PC-3 (cell line): ENCODE measurements at regions not wholly inside any gene's neighbourhood (a gene's known extent, or its start where the extent isn't known, plus 50 kb on each side); places are given as distances from the start of the nearest gene placed in this dataset.

Source experiments
- ATAC-seq: fragments of 200-7000 bp; cut with Tn5 transposase; 2 replicates; pipeline ENCODE4 v1.9.1; 2020; ENCODE audit warnings: mild to moderate bottlenecking, moderate library complexity
- BruUV-seq: library from RNA; stranded (reverse); fragments of 400-500 nt; replicated peaks from 2 replicates; lab custom pipeline; 2021; lab: Mats Ljungman, UMichigan
- CTCF ChIA-PET: fragments of 300-600 bp; sonication (Branson Sonifier 250); formaldehyde crosslinking; loops from one replicate; lab custom pipeline; 2022; ENCODE audit warnings: antibody characterized with exemption; lab: Charles Lee
- POLR2A ChIA-PET: fragments of 300-600 bp; sonication (Branson Sonifier 250); formaldehyde crosslinking; loops from one replicate; lab custom pipeline; 2022; ENCODE audit warnings: antibody characterized with exemption; ENCODE audit not compliant: unreplicated experiment; lab: Charles Lee
- DNase-seq: peaks from one replicate; pipeline ENCODE4 v3.0.0-alpha.2; 2015
- H2AFZ ChIP-seq: fragments of 300-600 bp; sonication (generic); 2 replicates; pipeline ENCODE4 v1.6.0; 2016; ENCODE audit warnings: antibody characterized with exemption, low read length
- H3F3A ChIP-seq: fragments of 300-600 bp; sonication (generic); one replicate; pipeline ENCODE4 v1.6.0; 2017; ENCODE audit warnings: antibody characterized with exemption, low read length, control low read depth, mild to moderate bottlenecking; ENCODE audit not compliant: unreplicated experiment
- H3K27ac ChIP-seq: fragments of 300-600 bp; sonication (generic); 2 replicates; pipeline ENCODE4 v1.5.1; 2016; ENCODE audit warnings: mild to moderate bottlenecking, low read length
- H3K27me3 ChIP-seq: fragments of 300-600 bp; sonication (generic); 2 replicates; pipeline ENCODE4 v1.6.1; 2016; ENCODE audit warnings: low read length, mixed read lengths
- H3K36me3 ChIP-seq: fragments of 300-600 bp; sonication (generic); 2 replicates; pipeline ENCODE4 v1.6.1; 2016; ENCODE audit warnings: low read depth, mixed run types, low read length, mixed read lengths
- H3K4me1 ChIP-seq: fragments of 300-600 bp; sonication (generic); 2 replicates; pipeline ENCODE4 v1.5.1; 2016; ENCODE audit warnings: low read length; ENCODE audit not compliant: insufficient read depth
- H3K4me2 ChIP-seq: fragments of 300-600 bp; sonication (generic); 2 replicates; pipeline ENCODE4 v1.6.0; 2016; ENCODE audit warnings: low read length
- H3K4me3 ChIP-seq: fragments of 300-600 bp; sonication (generic); 2 replicates; pipeline ENCODE4 v1.5.1; 2016; ENCODE audit warnings: mild to moderate bottlenecking, low read length, mixed read lengths
- H3K79me2 ChIP-seq: fragments of 300-600 bp; sonication (generic); 2 replicates; pipeline ENCODE4 v1.6.1; 2017; ENCODE audit warnings: low read length, mixed read lengths
- H3K9ac ChIP-seq: fragments of 300-600 bp; sonication (generic); 2 replicates; pipeline ENCODE4 v1.6.0; 2016; ENCODE audit warnings: mild to moderate bottlenecking, low read length
- H3K9me2 ChIP-seq: fragments of 300-600 bp; sonication (generic); replicated peaks from 2 replicates; pipeline ENCODE4 v1.6.1; 2016; ENCODE audit warnings: mixed run types, low read length, mixed read lengths
- H3K9me3 ChIP-seq: fragments of 300-600 bp; sonication (generic); 2 replicates; pipeline ENCODE4 v1.6.1; 2016; ENCODE audit warnings: low read length, mixed read lengths
- H4K20me1 ChIP-seq: fragments of 300-600 bp; sonication (generic); 2 replicates; pipeline ENCODE4 v1.6.1; 2016; ENCODE audit warnings: low read length, mixed read lengths
- CTCF ChIP-seq: fragments of 300-600 bp; sonication (generic); conservative IDR thresholded peaks from 2 replicates; pipeline ENCODE4 v1.5.1; 2017; ENCODE audit warnings: antibody characterized with exemption, low read depth, mild to moderate bottlenecking, low read length
- EZH2 ChIP-seq: fragments of 300-600 bp; sonication (generic); IDR thresholded peaks from one replicate; pipeline ENCODE4 v1.6.1; 2017; ENCODE audit warnings: antibody characterized with exemption, mild to moderate bottlenecking, low read length; ENCODE audit not compliant: unreplicated experiment
- EZH2phosphoT487 ChIP-seq: fragments of 300-600 bp; sonication (generic); IDR thresholded peaks from 2 replicates; pipeline ENCODE4 v1.6.1; 2018; ENCODE audit warnings: mild to moderate bottlenecking, antibody characterized with exemption, low read length, borderline replicate concordance
- intact Hi-C: fragments of 100-400 bp; cut with micrococcal nuclease; formaldehyde crosslinking; loops from 2 replicates; pipeline ENCODE4 v1.9.0; 2023

GRCh38 chr12:131363841-131364495 is 346.9 kb upstream of the SFSWAP start:
- CTCF ChIA-PET = no interaction called here
- TF ChIP-seq EZH2phosphoT487 (no peak), CTCF (no peak)
- Histone ChIP-seq H3K36me3 (no peaks in the 10 kb centered on the region), H4K20me1 (no peaks in the 10 kb centered on the region), H3K4me2 (no peak overlapping the region), H3K79me2 (no peaks in the 10 kb centered on the region), H3F3A (no peaks in the 10 kb centered on the region), H3K9me3 (no peaks in the 10 kb centered on the region), H3K27ac (no peak overlapping the region), H3K4me1 (no peaks in the 10 kb centered on the region), H3K27me3 (peaks cover 75% of the 10 kb centered on the region), H2AFZ (no peak overlapping the region), H3K9me2 (no peaks in the 10 kb centered on the region), H3K4me3 (no peak overlapping the region), H3K9ac (no peak overlapping the region)
- DNase-seq (no peak), ATAC-seq (no peak)
- no TSS peak for BruUV-seq
- intact Hi-C loops = no loop called here
- POLR2A ChIA-PET = no interaction called here

- Histone ChIP-seq H3K36me3 (no peaks in the 10 kb centered on the region), H3K27ac (no peak overlapping the region), H4K20me1 (no peaks in the 10 kb centered on the region), H3K9ac (no peak overlapping the region), H3K4me3 (no peak overlapping the region), H3K9me3 (no peaks in the 10 kb centered on the region), H3K4me1 (no peaks in the 10 kb centered on the region), H3F3A (no peaks in the 10 kb centered on the region), H3K4me2 (no peak overlapping the region), H3K9me2 (no peaks in the 10 kb centered on the region), H3K27me3 (peaks cover 68% of the 10 kb centered on the region), H2AFZ (no peak overlapping the region), H3K79me2 (no peaks in the 10 kb centered on the region)
- CTCF ChIA-PET = no interaction called here
- ATAC-seq = no peak
- intact Hi-C loops = no loop called here
- BruUV-seq = no TSS peak
- DNase-seq = no peak
- POLR2A ChIA-PET = interaction anchor here (0.6 kb wide), 1 partner anchor 254 kb away, joined by 7 read pairs; no protein-coding TSS in a partner anchor
- no peak for TF ChIP-seq CTCF
- no peak for TF ChIP-seq EZH2phosphoT487
- TF ChIP-seq EZH2 = no peak
Observed at GRCh38 chr12:131364903-131365820, 345.7 kb upstream of the SFSWAP start.

GRCh38 chr12:131365821-131366260 is 345.0 kb upstream of the SFSWAP start:
- Histone ChIP-seq H3K27ac (no peak overlapping the region), H4K20me1 (no peaks in the 10 kb centered on the region), H3K4me3 (no peak overlapping the region), H3K79me2 (no peaks in the 10 kb centered on the region), H3K4me1 (no peaks in the 10 kb centered on the region), H3K27me3 (peaks cover 61% of the 10 kb centered on the region), H3K9me2 (no peaks in the 10 kb centered on the region), H3K4me2 (no peak overlapping the region), H2AFZ (no peak overlapping the region), H3K36me3 (no peaks in the 10 kb centered on the region), H3F3A (no peaks in the 10 kb centered on the region), H3K9ac (no peak overlapping the region), H3K9me3 (no peaks in the 10 kb centered on the region)
- TF ChIP-seq EZH2phosphoT487 (no peak), CTCF (no peak), EZH2 (no peak)
- no peak for DNase-seq
- intact Hi-C loops = no loop called here
- ATAC-seq = no peak
- POLR2A ChIA-PET = no interaction called here
- CTCF ChIA-PET = no interaction called here
- BruUV-seq = no TSS peak
